ENCODE measurements at regions not wholly inside any gene's neighbourhood (a gene's known extent, or its start where the extent isn't known, plus 50 kb on each side); places are given as distances from the start of the nearest gene placed in this dataset.
"Not testable (repeated sequence)": the region's sequence is repeated elsewhere in the genome, so short reads cannot be mapped to it uniquely, and the experiment has no call there.

- no peak for TF ChIP-seq CTCF (IDR thresholded peaks at IDR 0.05; ENCODE audit: unreplicated experiment)
- Mint-ChIP-seq H3K4me1 (ENCODE audit: low read depth, unreplicated experiment) (no peaks in the 10 kb centered on the region), H3K36me3 (ENCODE audit: insufficient read depth, unreplicated experiment) (no peaks in the 10 kb centered on the region), H3K27me3 (ENCODE audit: unreplicated experiment) (no peaks in the 10 kb centered on the region), H3K27ac (ENCODE audit: unreplicated experiment) (no peak overlapping the region), H3K9me3 (ENCODE audit: low read depth, unreplicated experiment) (no peaks in the 10 kb centered on the region), H3K4me3 (ENCODE audit: low read depth, unreplicated experiment) (no peak overlapping the region)
- no peak for DNase-seq
- intact Hi-C loops (cut with micrococcal nuclease; ENCODE audit: unreplicated experiment): no loop called here
- CTCF ChIA-PET: interaction anchor here (0.6 kb wide), 1 partner anchor 119 kb away, joined by 3 read pairs; no protein-coding TSS in a partner anchor
- BruUV-seq (replicated peaks): no TSS peak
Measured at GRCh38 chr10:21042536-21042935, 145.4 kb upstream of the NEBL start.

- no peak overlapping the region for H3K27ac Mint-ChIP-seq (ENCODE audit: unreplicated experiment)
- intact Hi-C loops (cut with micrococcal nuclease; ENCODE audit: unreplicated experiment): no loop called here
- CTCF ChIA-PET: no interaction called here
Measured at GRCh38 chr10:21041763-21042458, 144.8 kb upstream of the NEBL start.

GRCh38 chr10:21039721-21040120, 142.6 kb upstream of the NEBL start:
- intact Hi-C loops (cut with micrococcal nuclease; ENCODE audit: unreplicated experiment): no loop called here
- BruUV-seq (replicated peaks): no TSS peak
- Mint-ChIP-seq H3K4me1 (ENCODE audit: low read depth, unreplicated experiment) (no peaks in the 10 kb centered on the region), H3K27me3 (ENCODE audit: unreplicated experiment) (no peaks in the 10 kb centered on the region), H3K36me3 (ENCODE audit: insufficient read depth, unreplicated experiment) (no peaks in the 10 kb centered on the region), H3K9me3 (ENCODE audit: low read depth, unreplicated experiment) (no peaks in the 10 kb centered on the region), H3K27ac (ENCODE audit: unreplicated experiment) (no peak overlapping the region), H3K4me3 (ENCODE audit: low read depth, unreplicated experiment) (no peak overlapping the region)
- CTCF ChIA-PET: no interaction called here
- no peak for TF ChIP-seq CTCF (IDR thresholded peaks at IDR 0.05; ENCODE audit: unreplicated experiment)
- no peak for DNase-seq

More at GRCh38 chr10:21041763-21042458, 144.8 kb upstream of the NEBL start:
- BruUV-seq (replicated peaks): no TSS peak
- Mint-ChIP-seq H3K36me3 (ENCODE audit: insufficient read depth, unreplicated experiment) (no peaks in the 10 kb centered on the region), H3K4me1 (ENCODE audit: low read depth, unreplicated experiment) (no peaks in the 10 kb centered on the region), H3K9me3 (ENCODE audit: low read depth, unreplicated experiment) (no peaks in the 10 kb centered on the region), H3K4me3 (ENCODE audit: low read depth, unreplicated experiment) (no peak overlapping the region), H3K27me3 (ENCODE audit: unreplicated experiment) (no peaks in the 10 kb centered on the region)
- no peak for DNase-seq
- TF ChIP-seq CTCF (IDR thresholded peaks at IDR 0.05; ENCODE audit: unreplicated experiment): no peak

- TF ChIP-seq CTCF (IDR thresholded peaks at IDR 0.05; ENCODE audit: unreplicated experiment): no peak
- Mint-ChIP-seq H3K36me3 (ENCODE audit: insufficient read depth, unreplicated experiment) (no peaks in the 10 kb centered on the region), H3K4me3 (ENCODE audit: low read depth, unreplicated experiment) (no peak overlapping the region), H3K27me3 (ENCODE audit: unreplicated experiment) (no peaks in the 10 kb centered on the region), H3K4me1 (ENCODE audit: low read depth, unreplicated experiment) (peaks cover 13% of the 10 kb centered on the region), H3K9me3 (ENCODE audit: low read depth, unreplicated experiment) (no peaks in the 10 kb centered on the region), H3K27ac (ENCODE audit: unreplicated experiment) (no peak overlapping the region)
- no TSS peak for BruUV-seq (replicated peaks)
- intact Hi-C loops (cut with micrococcal nuclease; ENCODE audit: unreplicated experiment): no loop called here
- CTCF ChIA-PET: no interaction called here
- DNase-seq: no peak
Measured at GRCh38 chr10:21036757-21037156, 139.6 kb upstream of the NEBL start.

GRCh38 chr10:21034770-21035169, 137.7 kb upstream of the NEBL start:
- DNase-seq; intact Hi-C loops (cut with micrococcal nuclease; ENCODE audit: unreplicated experiment); H3K36me3 Mint-ChIP-seq (ENCODE audit: insufficient read depth, unreplicated experiment); BruUV-seq (replicated peaks); H3K9me3 Mint-ChIP-seq (ENCODE audit: low read depth, unreplicated experiment); CTCF ChIA-PET; H3K4me3 Mint-ChIP-seq (ENCODE audit: low read depth, unreplicated experiment); H3K27me3 Mint-ChIP-seq (ENCODE audit: unreplicated experiment); H3K27ac Mint-ChIP-seq (ENCODE audit: unreplicated experiment): not testable (repeated sequence)
- H3K4me1 Mint-ChIP-seq (ENCODE audit: low read depth, unreplicated experiment): peaks cover 29% of the 10 kb centered on the region
